HepG2 (cell line): ENCODE measurements at regions not wholly inside any gene's neighbourhood (a gene's known extent, or its start where the extent isn't known, plus 50 kb on each side); places are given as distances from the start of the nearest gene placed in this dataset.

Experiments used
- ATAC-seq: fragments of 200-7000 bp; cut with Tn5 transposase; 3 replicates; pipeline ENCODE4 v1.9.1; 2020; ENCODE audit warnings: mild to moderate bottlenecking, moderate library complexity
- BruUV-seq: library from RNA; stranded (reverse); fragments of 400-500 nt; replicated peaks from 2 replicates; lab custom pipeline; 2021; lab: Mats Ljungman, UMichigan
- CTCF ChIA-PET: fragments of 300-600 bp; formaldehyde crosslinking; extraction: SDS; loops from one replicate; lab custom pipeline; 2021; ENCODE audit warnings: low total read pairs, inconsistent platforms, low intra/inter-chr PET ratio; lab: Yijun Ruan, JAX
- POLR2A ChIA-PET: fragments of 350-600 bp; sonication (Branson Sonifier 250); formaldehyde crosslinking; loops from one replicate; lab custom pipeline; 2020; ENCODE audit warnings: antibody characterized with exemption, inconsistent platforms; lab: Yijun Ruan, JAX
- DNase-seq: peaks from one replicate; pipeline ENCODE4 v3.0.0-alpha.2; 2015; ENCODE audit warnings: low spot score
- FAIRE-seq: peaks from 3 replicates; lab custom pipeline; 2011; peaks lifted over from hg19 to GRCh38; lab: Jason Lieb, UNC
- H2AFZ ChIP-seq: one replicate; pipeline ENCODE4 v1.6.1; 2011; ENCODE audit warnings: low read length, inconsistent platforms
- H3K27ac ChIP-seq: fragments of 300-600 bp; 3 replicates; pipeline ENCODE4 v1.8.0; 2011; ENCODE audit warnings: mixed run types, mild to moderate bottlenecking, mixed read lengths, low read length, inconsistent platforms; ENCODE audit not compliant: insufficient read depth; ENCODE audit errors: extremely low read length
- H3K27me3 ChIP-seq, 2 experiments: fragments of 200-600 bp in 1 of 2; 2 replicates in 1 of 2; 3 replicates in 1 of 2; pipeline versions ENCODE4 v1.6.0 to v1.8.0; 2011; ENCODE audit warnings: low read length in 2 of 2, mild to moderate bottlenecking in 2 of 2, moderate library complexity in 2 of 2, inconsistent platforms in 1 of 2; ENCODE audit not compliant: insufficient read depth in 2 of 2, control insufficient read depth in 1 of 2
- H3K36me3 ChIP-seq, 2 experiments: fragments of 200-600 bp in 1 of 2; replicated peaks in 1 of 2; 2 replicates in 1 of 2; 3 replicates in 1 of 2; pipeline versions ENCODE4 v1.5.1 to v1.8.0; 2011; ENCODE audit warnings: low read length in 2 of 2, inconsistent platforms in 1 of 2; ENCODE audit not compliant: insufficient read depth in 2 of 2, control insufficient read depth in 1 of 2
- H3K4me1 ChIP-seq: 2 replicates; pipeline ENCODE4 v1.5.1; 2012; ENCODE audit warnings: low read length, inconsistent platforms; ENCODE audit not compliant: insufficient read depth
- H3K4me2 ChIP-seq: 2 replicates; pipeline ENCODE4 v1.6.0; 2011; ENCODE audit warnings: low read depth, low read length, inconsistent platforms
- H3K4me3 ChIP-seq, 3 experiments: fragments of 200-600 bp in 1 of 3; sonication (generic), shearing (Covaris generic) in 1 of 3; replicated peaks in 1 of 3; 2 replicates each; pipeline ENCODE4 v1.5.1; 2011 to 2016; ENCODE audit warnings: low read length in 3 of 3, inconsistent platforms in 2 of 3, low read depth in 2 of 3, mild to moderate bottlenecking in 2 of 3, control low read depth in 1 of 3, mixed read lengths in 1 of 3; ENCODE audit not compliant: insufficient read depth in 1 of 3
- H3K79me2 ChIP-seq: one replicate; pipeline ENCODE4 v1.6.1; 2011; ENCODE audit warnings: low read length, inconsistent platforms; ENCODE audit not compliant: insufficient read depth
- H3K9ac ChIP-seq: 2 replicates; pipeline ENCODE4 v1.6.0; 2011; ENCODE audit warnings: mild to moderate bottlenecking, low read depth, low read length, inconsistent platforms; ENCODE audit not compliant: insufficient read depth
- H3K9me3 ChIP-seq: 2 replicates; pipeline ENCODE4 v1.5.1; 2012; ENCODE audit warnings: mild to moderate bottlenecking, low read length
- H4K20me1 ChIP-seq: 2 replicates; pipeline ENCODE4 v1.6.0; 2011; ENCODE audit warnings: inconsistent platforms, mild to moderate bottlenecking, low read length, moderate library complexity; ENCODE audit not compliant: insufficient read depth
- ATF7 ChIP-seq, 2 experiments: fragments of 450-650 bp in 1 of 2; sonication (generic) in 1 of 2; formaldehyde crosslinking in 1 of 2; IDR thresholded peaks; 2 replicates each; pipeline versions ENCODE4 v1.4.0 to v1.6.1; 2016 to 2020; ENCODE audit warnings: antibody characterized with exemption in 1 of 2, mild to moderate bottlenecking in 1 of 2, missing genetic modification reagents in 1 of 2
- CTCF ChIP-seq: sonication (generic); formaldehyde crosslinking; IDR thresholded peaks from 2 replicates; pipeline ENCODE4 v1.5.0; 2020; ENCODE audit warnings: mild to moderate bottlenecking, missing genetic modification reagents, moderate library complexity
- EP300 ChIP-seq, 3 experiments: sonication (generic) in 1 of 3; formaldehyde crosslinking in 1 of 3; IDR thresholded peaks; 2 replicates each; pipeline versions ENCODE4 v1.5.1 to v1.6.1; 2011 to 2020; ENCODE audit warnings: low read depth in 2 of 3, low read length in 2 of 3, borderline replicate concordance in 1 of 3, improper control_type of control experiment in 1 of 3, mild to moderate bottlenecking in 1 of 3, missing genetic modification reagents in 1 of 3, moderate library complexity in 1 of 3
- MZF1 ChIP-seq: sonication (generic); formaldehyde crosslinking; IDR thresholded peaks from 2 replicates; pipeline ENCODE4 v1.8.1; 2023; ENCODE audit warnings: mild to moderate bottlenecking, missing genetic modification reagents, borderline replicate concordance
- SMC3 ChIP-seq: IDR thresholded peaks from 2 replicates; pipeline ENCODE4 v1.6.1; 2011; ENCODE audit warnings: low read length, improper control_type of control experiment
- TARDBP ChIP-seq: sonication (generic); formaldehyde crosslinking; IDR thresholded peaks from 2 replicates; pipeline ENCODE4 v1.8.0; 2022; ENCODE audit warnings: mild to moderate bottlenecking, missing genetic modification reagents
- TRAFD1 ChIP-seq: sonication (generic); formaldehyde crosslinking; IDR thresholded peaks from 2 replicates; pipeline ENCODE4 v1.5.1; 2020; ENCODE audit warnings: missing genetic modification reagents, mild to moderate bottlenecking, borderline replicate concordance
- ZNF75D ChIP-seq: sonication (generic); formaldehyde crosslinking; IDR thresholded peaks from 2 replicates; pipeline ENCODE4 v1.8.1; 2023; ENCODE audit warnings: missing genetic modification reagents, mild to moderate bottlenecking, borderline replicate concordance
- WGBS: methylation state at CpG from one replicate; pipeline ENCODE4 v1.1.6; 2017; ENCODE audit warnings: low lambda C conversion rate; 5-methylcytosine and 5-hydroxymethylcytosine counted together
- in situ Hi-C: cut with HindIII; loops from 2 replicates; pipeline ENCODE4 v1.10.0; 2017; ENCODE audit warnings: low pct_unique_long_range_greater_than_20kb; ENCODE audit not compliant: extremely low pct_ligation_motif_present
- intact Hi-C: fragments of 100-400 bp; cut with micrococcal nuclease; formaldehyde crosslinking; loops from one replicate; pipeline ENCODE4 v1.10.0; 2022; ENCODE audit not compliant: unreplicated experiment

- H3K4me1 ChIP-seq = no peaks in the 10 kb centered on the region
- TF ChIP-seq SMC3 (peak; percentile 26; the same call in 1 of the 2 replicates), CTCF (CRISPR knock-in tag) (peak; percentile 20; the same call in 1 of the 2 replicates), TARDBP (CRISPR knock-in tag) (no peak)
- TF ChIP-seq, all 625 proteins: peak for 2
- H3K36me3 ChIP-seq = no peaks in the 10 kb centered on the region
- H3K79me2 ChIP-seq = no peaks in the 10 kb centered on the region
- H4K20me1 ChIP-seq = no peaks in the 10 kb centered on the region
- no peaks in the 10 kb centered on the region for H3K9me3 ChIP-seq
- peak; percentile 79 for ATAC-seq
- 11% methylated on average over 3 of the region's 3 CpGs for WGBS
- CTCF ChIA-PET = no interaction called here
- POLR2A ChIA-PET = no interaction called here
- no peak overlapping the region for H3K9ac ChIP-seq
- H3K4me2 ChIP-seq = no peak overlapping the region
- no peak overlapping the region for H2AFZ ChIP-seq
- no TSS peak for BruUV-seq
- peak; percentile 18 for DNase-seq
- intact Hi-C loops = loop anchor here (1.0 kb wide), 1 partner anchor 674 kb away; no protein-coding TSS in a partner anchor
- H3K27ac ChIP-seq = no peak overlapping the region
- in situ Hi-C loops = loop anchor here (10.0 to 25.0 kb wide), 2 partner anchors 525 to 792 kb away; no protein-coding TSS in a partner anchor
- FAIRE-seq = peak; percentile 48
- H3K27me3 ChIP-seq = no peaks in the 10 kb centered on the region
- H3K4me3 ChIP-seq = no peak overlapping the region
Observed at GRCh38 chr2:49619804-49620203, 465.5 kb upstream of the FSHR start.

GRCh38 chr2:49618491-49618890, 464.2 kb upstream of the FSHR start:
- 17% methylated on average over 3 of the region's 3 CpGs for WGBS
- intact Hi-C loops = no loop called here
- Histone ChIP-seq H4K20me1 (no peaks in the 10 kb centered on the region), H3K27me3 (no peaks in the 10 kb centered on the region), H3K4me3 (no peak overlapping the region), H3K9me3 (no peaks in the 10 kb centered on the region), H3K36me3 (no peaks in the 10 kb centered on the region), H2AFZ (no peak overlapping the region), H3K27ac (no peak overlapping the region), H3K9ac (no peak overlapping the region), H3K79me2 (no peaks in the 10 kb centered on the region), H3K4me2 (no peak overlapping the region), H3K4me1 (no peaks in the 10 kb centered on the region)
- ChIA-PET POLR2A (no interaction called here), CTCF (no interaction called here)
- FAIRE-seq (no peak), DNase-seq (no peak), ATAC-seq (no peak)
- no peak for TF ChIP-seq TRAFD1 (CRISPR knock-in tag)
- TF ChIP-seq ATF7 (IDR thresholded peaks at IDR 0.05) = no peak
- no peak for TF ChIP-seq ATF7 (CRISPR knock-in tag; IDR thresholded peaks at IDR 0.05)
- no peak for TF ChIP-seq MZF1
- TF ChIP-seq ZNF75D (CRISPR knock-in tag) = no peak
- no peak for TF ChIP-seq EP300 (IDR thresholded peaks at IDR 0.05; ENCODE audit: low read depth in 2 of 2, low read length in 2 of 2)
- TF ChIP-seq EP300 (CRISPR knock-in tag; IDR thresholded peaks at IDR 0.05; ENCODE audit: borderline replicate concordance) = no peak
- in situ Hi-C loops = loop anchor here (10.0 to 25.0 kb wide), 2 partner anchors 526 to 794 kb away; no protein-coding TSS in a partner anchor
- no TSS peak for BruUV-seq
